GM06990 (cell line): ENCODE measurements at regions not wholly inside any gene's neighbourhood (a gene's known extent, or its start where the extent isn't known, plus 50 kb on each side); places are given as distances from the start of the nearest gene placed in this dataset.

ENCODE experiments used
- DNase-seq: peaks from one replicate; pipeline ENCODE4 v3.0.0-alpha.2; 2011; ENCODE audit not compliant: insufficient read length; ENCODE audit errors: extremely low read depth
- H3K27me3 ChIP-seq: replicated peaks from 2 replicates; pipeline ENCODE4 v1.6.0; 2011; ENCODE audit warnings: low read length; ENCODE audit not compliant: control insufficient read depth, insufficient read depth
- H3K36me3 ChIP-seq: 2 replicates; pipeline ENCODE4 v1.5.1; 2011; ENCODE audit warnings: low read length; ENCODE audit not compliant: control insufficient read depth, insufficient read depth
- H3K4me3 ChIP-seq: replicated peaks from 2 replicates; pipeline ENCODE4 v1.5.1; 2011; ENCODE audit warnings: low read depth, mild to moderate bottlenecking, control low read depth, low read length
- TF ChIP-seq, protein P1 (sequence below): IDR thresholded peaks from 2 replicates; pipeline ENCODE4 v1.5.1; 2011; ENCODE audit warnings: low read length, control low read depth, mild to moderate bottlenecking, inconsistent platforms; ENCODE audit not compliant: insufficient read depth, poor library complexity, severe bottlenecking

DNA sequence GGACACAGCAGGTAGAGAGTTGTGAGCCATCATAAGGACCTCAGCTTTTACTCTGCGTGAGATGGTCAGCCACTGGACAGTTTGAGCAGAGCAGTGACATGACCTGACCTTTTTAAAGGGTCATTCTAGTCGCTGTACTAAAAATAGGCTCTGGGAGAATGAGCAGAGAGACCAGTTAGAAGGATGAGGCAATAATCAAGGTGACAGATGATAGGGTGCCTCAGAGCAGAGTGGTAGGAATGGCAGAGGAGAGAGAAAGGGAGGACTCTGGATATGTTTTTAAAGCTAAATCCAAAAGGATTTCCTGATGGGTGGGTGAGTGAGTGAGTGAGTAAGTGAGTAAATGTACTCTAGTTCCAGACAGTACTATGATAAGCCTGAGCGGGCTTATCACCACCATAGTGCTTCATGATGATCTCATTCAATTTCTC, 83.6 kb upstream of the ARHGAP5 start:
- Histone ChIP-seq H3K36me3 (no peaks in the 10 kb centered on the region), H3K4me3 (no peak overlapping the region), H3K27me3 (no peaks in the 10 kb centered on the region)
- TF ChIP-seq, protein P1, sequence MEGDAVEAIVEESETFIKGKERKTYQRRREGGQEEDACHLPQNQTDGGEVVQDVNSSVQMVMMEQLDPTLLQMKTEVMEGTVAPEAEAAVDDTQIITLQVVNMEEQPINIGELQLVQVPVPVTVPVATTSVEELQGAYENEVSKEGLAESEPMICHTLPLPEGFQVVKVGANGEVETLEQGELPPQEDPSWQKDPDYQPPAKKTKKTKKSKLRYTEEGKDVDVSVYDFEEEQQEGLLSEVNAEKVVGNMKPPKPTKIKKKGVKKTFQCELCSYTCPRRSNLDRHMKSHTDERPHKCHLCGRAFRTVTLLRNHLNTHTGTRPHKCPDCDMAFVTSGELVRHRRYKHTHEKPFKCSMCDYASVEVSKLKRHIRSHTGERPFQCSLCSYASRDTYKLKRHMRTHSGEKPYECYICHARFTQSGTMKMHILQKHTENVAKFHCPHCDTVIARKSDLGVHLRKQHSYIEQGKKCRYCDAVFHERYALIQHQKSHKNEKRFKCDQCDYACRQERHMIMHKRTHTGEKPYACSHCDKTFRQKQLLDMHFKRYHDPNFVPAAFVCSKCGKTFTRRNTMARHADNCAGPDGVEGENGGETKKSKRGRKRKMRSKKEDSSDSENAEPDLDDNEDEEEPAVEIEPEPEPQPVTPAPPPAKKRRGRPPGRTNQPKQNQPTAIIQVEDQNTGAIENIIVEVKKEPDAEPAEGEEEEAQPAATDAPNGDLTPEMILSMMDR, result no peak
- no peak for DNase-seq

DNA sequence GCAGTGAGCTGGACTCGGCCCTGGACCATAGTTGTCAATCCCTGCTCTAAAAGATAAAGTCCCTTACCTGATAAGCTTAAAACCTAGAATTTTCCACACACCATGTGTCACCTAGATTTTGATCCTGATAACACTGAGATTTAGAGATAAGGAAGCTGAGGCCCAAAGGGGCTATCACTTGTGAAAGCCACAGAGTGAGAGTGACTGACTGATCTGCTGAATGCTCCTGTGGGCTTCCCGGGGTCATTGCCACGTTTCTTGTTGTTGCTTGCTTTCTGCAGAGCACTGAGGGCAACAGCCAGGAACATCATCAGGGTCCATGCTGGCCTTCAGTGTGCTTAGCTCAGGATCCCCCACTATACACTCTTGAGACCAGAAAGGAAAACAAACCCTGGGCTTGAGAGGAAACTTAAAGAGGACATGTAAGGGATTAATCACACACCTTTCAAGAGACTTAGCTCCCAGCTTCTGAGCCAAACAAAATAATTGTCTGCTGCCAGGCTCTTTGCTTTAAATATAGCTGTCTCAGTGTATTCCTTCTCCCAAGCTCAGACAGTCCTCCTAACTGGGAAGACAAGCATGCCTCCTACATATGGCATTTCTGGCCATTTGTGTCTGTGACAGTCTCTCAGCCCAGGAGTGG, 82.6 kb upstream of the ARHGAP5 start:
- DNase-seq, result no peak
- TF ChIP-seq, protein P1, result no peak
- Histone ChIP-seq H3K27me3 (no peaks in the 10 kb centered on the region), H3K36me3 (no peaks in the 10 kb centered on the region), H3K4me3 (no peak overlapping the region)

GRCh38 chr14:32003585-32003984, 73.5 kb upstream of the ARHGAP5 start:
- Histone ChIP-seq H3K36me3 (no peaks in the 10 kb centered on the region), H3K27me3 (no peaks in the 10 kb centered on the region), H3K4me3 (no peak overlapping the region)
- TF ChIP-seq, protein P1, result no peak
- no peak for DNase-seq

DNA sequence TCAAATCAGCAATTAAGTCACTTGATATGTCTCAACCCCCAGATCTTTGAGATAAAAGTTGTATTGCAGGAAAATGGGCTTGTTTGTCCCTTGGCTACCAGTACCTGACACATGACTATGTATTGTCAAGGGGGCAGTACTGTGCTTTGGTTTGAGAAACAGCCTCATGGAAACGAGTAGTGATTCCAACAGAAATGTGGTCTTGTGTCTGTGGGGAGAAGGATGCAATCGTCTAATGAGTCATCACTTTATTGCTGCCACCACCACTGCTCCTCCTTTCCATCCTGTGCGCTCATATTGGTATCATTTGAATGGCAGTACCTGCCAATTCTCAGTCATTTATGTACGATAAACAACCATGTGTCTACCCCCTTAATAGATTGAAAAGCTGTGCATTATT, 72.8 kb upstream of the ARHGAP5 start:
- DNase-seq, result no peak
- Histone ChIP-seq H3K36me3 (no peaks in the 10 kb centered on the region), H3K27me3 (no peaks in the 10 kb centered on the region), H3K4me3 (no peak overlapping the region)
- TF ChIP-seq, protein P1, result no peak

- TF ChIP-seq, protein P1, result no peak
- no peaks in the 10 kb centered on the region for H3K36me3 ChIP-seq
- no peaks in the 10 kb centered on the region for H3K27me3 ChIP-seq
- no peak overlapping the region for H3K4me3 ChIP-seq
- DNase-seq, result no peak
Observed at GRCh38 chr14:32005628-32006027, 71.5 kb upstream of the ARHGAP5 start.
